Muscle layer of duodenum (tissue), 2 donors: ENCODE measurements at regions not wholly inside any gene's neighbourhood (a gene's known extent, or its start where the extent isn't known, plus 50 kb on each side); places are given as distances from the start of the nearest gene placed in this dataset.
"Not testable (repeated sequence)": the region's sequence is repeated elsewhere in the genome, so short reads cannot be mapped to it uniquely, and the experiment has no call there.

Experiments used
- H3K27ac ChIP-seq: one replicate; pipeline ENCODE4 v1.7.0; 2013; ENCODE audit warnings: mild to moderate bottlenecking, low read length
- H3K27me3 ChIP-seq: one replicate; pipeline ENCODE4 v1.7.0; 2013; ENCODE audit warnings: low read depth, mild to moderate bottlenecking, control low read depth, low read length
- H3K36me3 ChIP-seq, 2 donors: one replicate each; pipeline ENCODE4 v1.7.0; 2013; ENCODE audit warnings: low read length in 2 of 2, control low read depth in 1 of 2, mild to moderate bottlenecking in 1 of 2; ENCODE audit not compliant: insufficient read depth in 2 of 2, control insufficient read depth in 1 of 2
- H3K4me1 ChIP-seq, 2 donors: one replicate each; pipeline ENCODE4 v1.7.0; 2013; ENCODE audit warnings: low read length in 2 of 2, mild to moderate bottlenecking in 2 of 2, control low read depth in 1 of 2, moderate library complexity in 1 of 2; ENCODE audit not compliant: insufficient read depth in 2 of 2, control insufficient read depth in 1 of 2
- H3K4me3 ChIP-seq, 2 donors: one replicate each; pipeline ENCODE4 v1.7.0; 2013; ENCODE audit warnings: low read length in 2 of 2, low read depth in 1 of 2, mild to moderate bottlenecking in 1 of 2
- H3K9me3 ChIP-seq, 2 donors: one replicate each; pipeline ENCODE4 v1.7.0; 2013; ENCODE audit warnings: low read length in 2 of 2, control low read depth in 1 of 2, mild to moderate bottlenecking in 1 of 2; ENCODE audit not compliant: control insufficient read depth in 1 of 2
- donor health status: healthy.

GRCh38 chr22:22124374-22124773 is 120.2 kb upstream of the VPREB1 start:
- H3K27ac ChIP-seq: no peak overlapping the region
- no peaks in the 10 kb centered on the region for H3K27me3 ChIP-seq
- H3K4me1 ChIP-seq: no peaks in the 10 kb centered on the region
- H3K4me3 ChIP-seq: no peak overlapping the region
- H3K9me3 ChIP-seq: no peaks in the 10 kb centered on the region
- H3K36me3 ChIP-seq: no peaks in the 10 kb centered on the region

- H3K27me3 ChIP-seq: peaks cover 3% of the 10 kb centered on the region
- H3K36me3 ChIP-seq: no peaks in the 10 kb centered on the region
- no peak overlapping the region for H3K27ac ChIP-seq
- H3K9me3 ChIP-seq: no peaks in the 10 kb centered on the region
- H3K4me3 ChIP-seq: no peak overlapping the region
- no peaks in the 10 kb centered on the region for H3K4me1 ChIP-seq
Measured at GRCh38 chr22:22123960-22124278, 120.7 kb upstream of the VPREB1 start.

GRCh38 chr22:22123118-22123959 is 121.2 kb upstream of the VPREB1 start:
- H3K4me1 ChIP-seq: no peaks in the 10 kb centered on the region
- no peak overlapping the region for H3K27ac ChIP-seq
- no peaks in the 10 kb centered on the region for H3K9me3 ChIP-seq
- H3K36me3 ChIP-seq: no peaks in the 10 kb centered on the region
- H3K27me3 ChIP-seq: peaks cover 4% of the 10 kb centered on the region
- H3K4me3 ChIP-seq: no peak overlapping the region

GRCh38 chr22:22122348-22123117 is 122.1 kb upstream of the VPREB1 start:
- Histone ChIP-seq H3K36me3 (no peaks in the 10 kb centered on the region), H3K27ac (no peak overlapping the region), H3K9me3 (no peaks in the 10 kb centered on the region), H3K27me3 (peaks cover 4% of the 10 kb centered on the region), H3K4me1 (no peaks in the 10 kb centered on the region), H3K4me3 (no peak overlapping the region)

GRCh38 chr22:22121445-22121844 is 123.1 kb upstream of the VPREB1 start:
- Histone ChIP-seq H3K27me3 (peaks cover 4% of the 10 kb centered on the region), H3K4me1 (no peaks in the 10 kb centered on the region), H3K9me3 (no peaks in the 10 kb centered on the region), H3K36me3 (no peaks in the 10 kb centered on the region), H3K27ac (no peak overlapping the region), H3K4me3 (no peak overlapping the region)

GRCh38 chr22:22120160-22120559 is 124.4 kb upstream of the VPREB1 start:
- Histone ChIP-seq H3K4me1 (no peaks in the 10 kb centered on the region), H3K4me3 (no peak overlapping the region), H3K27ac (no peak overlapping the region), H3K27me3 (peaks cover 4% of the 10 kb centered on the region), H3K9me3 (no peaks in the 10 kb centered on the region), H3K36me3 (no peaks in the 10 kb centered on the region)

- Histone ChIP-seq H3K36me3 (no peaks in the 10 kb centered on the region), H3K4me1 (no peaks in the 10 kb centered on the region), H3K4me3 (no peak overlapping the region), H3K27ac (no peak overlapping the region), H3K27me3 (peaks cover 4% of the 10 kb centered on the region), H3K9me3 (no peaks in the 10 kb centered on the region)
Measured at GRCh38 chr22:22118987-22119386, 125.6 kb upstream of the VPREB1 start.

- not testable (repeated sequence) for H3K4me3 ChIP-seq
Measured at GRCh38 chr22:22117864-22118544, 126.6 kb upstream of the VPREB1 start.

GRCh38 chr22:22116997-22117770 is 127.4 kb upstream of the VPREB1 start:
- H3K27ac ChIP-seq, H3K4me1 ChIP-seq, H3K36me3 ChIP-seq, H3K9me3 ChIP-seq, H3K4me3 ChIP-seq, H3K27me3 ChIP-seq: not testable (repeated sequence)

More at GRCh38 chr22:22117864-22118544, 126.6 kb upstream of the VPREB1 start:
- H3K36me3 ChIP-seq, H3K9me3 ChIP-seq, H3K4me1 ChIP-seq, H3K27ac ChIP-seq, H3K27me3 ChIP-seq: not testable (repeated sequence)

- H3K4me1 ChIP-seq: no peaks in the 10 kb centered on the region
- no peaks in the 10 kb centered on the region for H3K9me3 ChIP-seq
- no peaks in the 10 kb centered on the region for H3K36me3 ChIP-seq
- no peak overlapping the region for H3K4me3 ChIP-seq
- H3K27ac ChIP-seq: no peak overlapping the region
- H3K27me3 ChIP-seq: no peaks in the 10 kb centered on the region
Measured at GRCh38 chr22:22113701-22114100, 130.9 kb upstream of the VPREB1 start.
